ENCODE measurements at regions not wholly inside any gene's neighbourhood (a gene's known extent, or its start where the extent isn't known, plus 50 kb on each side); places are given as distances from the start of the nearest gene placed in this dataset.

GRCh38 chr5:61951295-61951694, 354.7 kb upstream of the KIF2A start:
- DNase-seq (no peak), ATAC-seq (no peak)
- Histone ChIP-seq H3K27ac (no peak overlapping the region), H3K4me1 (no peaks in the 10 kb centered on the region), H3K36me3 (no peaks in the 10 kb centered on the region), H3K9me3 (no peaks in the 10 kb centered on the region), H3K27me3 (no peaks in the 10 kb centered on the region), H3K4me3 (no peak overlapping the region)
- in situ Hi-C loops (cut with MboI; ENCODE audit: low sequenced_read_pairs in 4 of 4), result no loop called here
- TF ChIP-seq, protein P1, sequence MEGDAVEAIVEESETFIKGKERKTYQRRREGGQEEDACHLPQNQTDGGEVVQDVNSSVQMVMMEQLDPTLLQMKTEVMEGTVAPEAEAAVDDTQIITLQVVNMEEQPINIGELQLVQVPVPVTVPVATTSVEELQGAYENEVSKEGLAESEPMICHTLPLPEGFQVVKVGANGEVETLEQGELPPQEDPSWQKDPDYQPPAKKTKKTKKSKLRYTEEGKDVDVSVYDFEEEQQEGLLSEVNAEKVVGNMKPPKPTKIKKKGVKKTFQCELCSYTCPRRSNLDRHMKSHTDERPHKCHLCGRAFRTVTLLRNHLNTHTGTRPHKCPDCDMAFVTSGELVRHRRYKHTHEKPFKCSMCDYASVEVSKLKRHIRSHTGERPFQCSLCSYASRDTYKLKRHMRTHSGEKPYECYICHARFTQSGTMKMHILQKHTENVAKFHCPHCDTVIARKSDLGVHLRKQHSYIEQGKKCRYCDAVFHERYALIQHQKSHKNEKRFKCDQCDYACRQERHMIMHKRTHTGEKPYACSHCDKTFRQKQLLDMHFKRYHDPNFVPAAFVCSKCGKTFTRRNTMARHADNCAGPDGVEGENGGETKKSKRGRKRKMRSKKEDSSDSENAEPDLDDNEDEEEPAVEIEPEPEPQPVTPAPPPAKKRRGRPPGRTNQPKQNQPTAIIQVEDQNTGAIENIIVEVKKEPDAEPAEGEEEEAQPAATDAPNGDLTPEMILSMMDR (IDR thresholded peaks at IDR 0.05 in 4 of 5, conservative IDR thresholded peaks at IDR 0.05 in 1 of 5), result no peak
- intact Hi-C loops (cut with DNase I; ENCODE audit: low total_unique reads), result no loop called here

DNA sequence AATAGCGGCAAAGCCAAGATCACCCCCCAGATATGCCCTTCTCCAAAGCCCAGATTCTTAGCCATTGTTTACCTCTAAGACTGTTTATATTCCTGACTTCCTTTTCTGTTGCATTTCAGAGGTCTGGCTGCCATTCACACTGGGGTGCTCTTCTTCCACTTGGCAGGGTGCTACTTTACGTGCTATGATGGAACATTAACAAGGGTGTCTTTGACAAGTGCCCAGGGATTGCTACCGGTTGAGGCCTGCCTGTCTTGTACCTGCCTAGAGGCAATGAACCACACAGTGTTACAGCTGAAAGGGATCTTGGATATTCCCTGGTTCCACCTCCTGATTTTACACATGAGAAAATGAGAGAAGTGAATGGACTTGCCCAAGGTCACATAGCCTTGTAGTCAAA, 352.1 kb upstream of the KIF2A start:
- in situ Hi-C loops (cut with MboI; ENCODE audit: low sequenced_read_pairs in 4 of 4) (no loop called here), intact Hi-C loops (cut with DNase I; ENCODE audit: low total_unique reads) (no loop called here)
- no peaks in the 10 kb centered on the region for H3K4me1 ChIP-seq
- H3K36me3 ChIP-seq, result no peaks in the 10 kb centered on the region
- no peaks in the 10 kb centered on the region for H3K9me3 ChIP-seq
- ATAC-seq (no peak), DNase-seq (no peak)
- no peak overlapping the region for H3K4me3 ChIP-seq
- TF ChIP-seq, protein P1 (IDR thresholded peaks at IDR 0.05 in 4 of 5, conservative IDR thresholded peaks at IDR 0.05 in 1 of 5), result no peak
- no peak for TF ChIP-seq POLR2A (IDR thresholded peaks at IDR 0.05)
- H3K27me3 ChIP-seq, result no peaks in the 10 kb centered on the region
- H3K27ac ChIP-seq, result no peak overlapping the region

- no peaks in the 10 kb centered on the region for H3K36me3 ChIP-seq
- no peak overlapping the region for H3K27ac ChIP-seq
- H3K4me3 ChIP-seq, result no peak overlapping the region
- H3K27me3 ChIP-seq, result no peaks in the 10 kb centered on the region
- ATAC-seq, result no peak
- in situ Hi-C loops (cut with MboI; ENCODE audit: low sequenced_read_pairs in 4 of 4), result no loop called here
- H3K9me3 ChIP-seq, result no peaks in the 10 kb centered on the region
- intact Hi-C loops (cut with DNase I; ENCODE audit: low total_unique reads), result no loop called here
- no peak for TF ChIP-seq POLR2A (IDR thresholded peaks at IDR 0.05)
- TF ChIP-seq, protein P1 (IDR thresholded peaks at IDR 0.05 in 4 of 5, conservative IDR thresholded peaks at IDR 0.05 in 1 of 5), result no peak
- DNase-seq, result no peak
- no peaks in the 10 kb centered on the region for H3K4me1 ChIP-seq
Measured at GRCh38 chr5:61964201-61964600, 341.8 kb upstream of the KIF2A start.

- Histone ChIP-seq H3K4me3 (no peak overlapping the region), H3K36me3 (no peaks in the 10 kb centered on the region), H3K4me1 (no peaks in the 10 kb centered on the region), H3K27ac (no peak overlapping the region), H3K27me3 (no peaks in the 10 kb centered on the region), H3K9me3 (no peaks in the 10 kb centered on the region)
- DNase-seq, result no peak
- in situ Hi-C loops (cut with MboI; ENCODE audit: low sequenced_read_pairs in 4 of 4), result no loop called here
- no peak for TF ChIP-seq POLR2A (IDR thresholded peaks at IDR 0.05)
- TF ChIP-seq, protein P1 (IDR thresholded peaks at IDR 0.05 in 4 of 5, conservative IDR thresholded peaks at IDR 0.05 in 1 of 5), result no peak
- ATAC-seq, result no peak
- intact Hi-C loops (cut with DNase I; ENCODE audit: low total_unique reads), result no loop called here
Measured at GRCh38 chr5:61965069-61965468, 340.9 kb upstream of the KIF2A start.

DNA sequence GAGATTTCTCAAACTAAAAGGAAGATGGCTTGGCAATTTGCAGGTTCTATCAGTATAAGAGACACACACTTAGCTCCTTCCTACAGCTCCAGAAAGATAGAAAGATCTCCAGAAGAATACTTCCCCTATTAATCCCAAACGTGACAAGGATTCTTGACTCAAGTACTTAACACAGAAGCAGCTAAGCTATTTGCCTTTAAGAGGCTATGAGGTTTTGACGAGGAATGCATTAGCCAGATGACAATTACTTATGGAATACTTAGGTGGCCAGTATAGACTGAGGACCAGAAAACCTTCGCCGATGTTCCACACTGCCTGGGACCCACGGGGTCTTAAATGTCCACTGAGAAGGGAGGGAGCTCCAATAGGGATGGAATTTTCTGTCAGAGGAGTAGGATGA, 340.5 kb upstream of the KIF2A start:
- Histone ChIP-seq H3K27ac (no peak overlapping the region), H3K4me1 (no peaks in the 10 kb centered on the region), H3K27me3 (no peaks in the 10 kb centered on the region), H3K9me3 (no peaks in the 10 kb centered on the region), H3K36me3 (no peaks in the 10 kb centered on the region), H3K4me3 (no peak overlapping the region)
- in situ Hi-C loops (cut with MboI; ENCODE audit: low sequenced_read_pairs in 4 of 4), result no loop called here
- DNase-seq, result no peak
- no peak for TF ChIP-seq POLR2A (IDR thresholded peaks at IDR 0.05)
- TF ChIP-seq, protein P1 (IDR thresholded peaks at IDR 0.05 in 4 of 5, conservative IDR thresholded peaks at IDR 0.05 in 1 of 5), result no peak
- intact Hi-C loops (cut with DNase I; ENCODE audit: low total_unique reads), result no loop called here
- no peak for ATAC-seq

All from gastrocnemius medialis (tissue), 4 donors.